Trophoblast cell (in vitro differentiated cells and primary cell): ENCODE measurements at regions not wholly inside any gene's neighbourhood (a gene's known extent, or its start where the extent isn't known, plus 50 kb on each side); places are given as distances from the start of the nearest gene placed in this dataset.

Source experiments
- DNase-seq, 2 donors: peaks; one replicate each; pipeline ENCODE4 v3.0.0-alpha.2; 2016
- H2AFZ ChIP-seq: 2 replicates; pipeline ENCODE4 v1.6.1; 2013; ENCODE audit warnings: low read length, moderate library complexity, mild to moderate bottlenecking; ENCODE audit not compliant: insufficient read depth, poor library complexity
- H2AK5ac ChIP-seq: 2 replicates; pipeline ENCODE4 v1.6.1; 2013; ENCODE audit warnings: mild to moderate bottlenecking, low read length
- H2BK120ac ChIP-seq: 2 replicates; pipeline ENCODE4 v1.6.1; 2013; ENCODE audit warnings: low read length, mild to moderate bottlenecking, moderate library complexity; ENCODE audit not compliant: insufficient read depth, poor library complexity
- H2BK12ac ChIP-seq: 2 replicates; pipeline ENCODE4 v1.6.1; 2013; ENCODE audit warnings: mild to moderate bottlenecking, low read length, moderate library complexity
- H2BK5ac ChIP-seq: 2 replicates; pipeline ENCODE4 v1.6.1; 2013; ENCODE audit warnings: low read length, low read depth, moderate library complexity, mild to moderate bottlenecking; ENCODE audit not compliant: poor library complexity
- H3K14ac ChIP-seq: 2 replicates; pipeline ENCODE4 v1.6.1; 2013; ENCODE audit warnings: mild to moderate bottlenecking, low read length
- H3K18ac ChIP-seq: 2 replicates; pipeline ENCODE4 v1.6.1; 2013; ENCODE audit warnings: mild to moderate bottlenecking, low read length
- H3K23ac ChIP-seq: 2 replicates; pipeline ENCODE4 v1.6.1; 2013; ENCODE audit warnings: low read length
- H3K27ac ChIP-seq: 2 replicates; pipeline ENCODE4 v1.5.1; 2013; ENCODE audit warnings: low read depth, mild to moderate bottlenecking, inconsistent platforms, low read length, moderate library complexity
- H3K27me3 ChIP-seq: 2 replicates; pipeline ENCODE4 v1.6.1; 2013; ENCODE audit warnings: inconsistent platforms, mild to moderate bottlenecking, low read length, moderate library complexity; ENCODE audit not compliant: insufficient read depth
- H3K36me3 ChIP-seq, 2 experiments: 1 replicate in 1 of 2; 2 replicates in 1 of 2; pipeline ENCODE4 v1.6.1; 2013; ENCODE audit warnings: low read length in 2 of 2, mild to moderate bottlenecking in 2 of 2, moderate library complexity in 1 of 2; ENCODE audit not compliant: insufficient read depth in 2 of 2, control insufficient read depth in 1 of 2
- H3K4ac ChIP-seq: 2 replicates; pipeline ENCODE4 v1.6.1; 2013; ENCODE audit warnings: low read depth, mild to moderate bottlenecking, low read length, moderate library complexity
- H3K4me1 ChIP-seq, 2 experiments: 1 replicate in 1 of 2; 2 replicates in 1 of 2; pipeline ENCODE4 v1.6.1; 2013; ENCODE audit warnings: low read length in 2 of 2, mild to moderate bottlenecking in 2 of 2, moderate library complexity in 1 of 2; ENCODE audit not compliant: insufficient read depth in 2 of 2, control insufficient read depth in 1 of 2
- H3K4me2 ChIP-seq: 2 replicates; pipeline ENCODE4 v1.6.1; 2013; ENCODE audit warnings: inconsistent platforms, mild to moderate bottlenecking, low read length, moderate library complexity
- H3K4me3 ChIP-seq: 2 replicates; pipeline ENCODE4 v1.5.1; 2013; ENCODE audit warnings: mild to moderate bottlenecking, low read depth, low read length, inconsistent platforms
- H3K79me1 ChIP-seq: one replicate; pipeline ENCODE4 v1.6.1; 2013; ENCODE audit warnings: low read length
- H3K79me2 ChIP-seq: 2 replicates; pipeline ENCODE4 v1.6.1; 2013; ENCODE audit warnings: low read length, mild to moderate bottlenecking; ENCODE audit not compliant: control insufficient read depth, insufficient read depth, poor library complexity
- H3K9ac ChIP-seq: 2 replicates; pipeline ENCODE4 v1.6.1; 2013; ENCODE audit warnings: mild to moderate bottlenecking, low read length
- H3K9me3 ChIP-seq: 2 replicates; pipeline ENCODE4 v1.6.1; 2013; ENCODE audit warnings: low read depth, mild to moderate bottlenecking, control low read depth, inconsistent platforms, low read length; ENCODE audit not compliant: insufficient read depth
- H4K12ac ChIP-seq: 2 replicates; pipeline ENCODE4 v1.6.1; 2013; ENCODE audit warnings: low read depth, mild to moderate bottlenecking, low read length, moderate library complexity
- H4K8ac ChIP-seq: 2 replicates; pipeline ENCODE4 v1.6.1; 2013; ENCODE audit warnings: low read depth, mild to moderate bottlenecking, low read length, moderate library complexity
- H4K91ac ChIP-seq: one replicate; pipeline ENCODE4 v1.6.1; 2013; ENCODE audit warnings: low read depth, mild to moderate bottlenecking, low read length, moderate library complexity
- WGBS: extraction: QIAGEN DNeasy Blood & Tissue Kit; methylation state at CpG from one replicate; pipeline ENCODE4 v1.1.7; 2013; ENCODE audit warnings: missing lambda C conversion rate; ENCODE audit not compliant: insufficient read length, insufficient coverage; ENCODE audit errors: extremely low coverage; 5-methylcytosine and 5-hydroxymethylcytosine counted together

GRCh38 chr1:191634801-191635508, 523.3 kb upstream of the RGS18 start:
- H2AK5ac ChIP-seq = no peak overlapping the region
- H3K79me1 ChIP-seq = no peaks in the 10 kb centered on the region
- H3K18ac ChIP-seq = no peak overlapping the region
- H3K27me3 ChIP-seq = no peaks in the 10 kb centered on the region
- no CpG with 5 or more reads among the region's 3 CpGs for WGBS
- H2AFZ ChIP-seq = no peak overlapping the region
- H3K36me3 ChIP-seq = no peaks in the 10 kb centered on the region
- H4K91ac ChIP-seq = no peak overlapping the region
- H2BK5ac ChIP-seq = no peak overlapping the region
- H2BK120ac ChIP-seq = no peak overlapping the region
- H3K27ac ChIP-seq = no peak overlapping the region
- H3K9me3 ChIP-seq = no peaks in the 10 kb centered on the region
- no peak overlapping the region for H3K4ac ChIP-seq
- no peaks in the 10 kb centered on the region for H3K79me2 ChIP-seq
- no peak overlapping the region for H3K4me3 ChIP-seq
- H3K14ac ChIP-seq = no peak overlapping the region
- H3K4me2 ChIP-seq = no peak overlapping the region
- DNase-seq = no peak
- H3K4me1 ChIP-seq = no peaks in the 10 kb centered on the region
- no peak overlapping the region for H4K8ac ChIP-seq
- no peak overlapping the region for H2BK12ac ChIP-seq
- H3K9ac ChIP-seq = no peak overlapping the region
- H4K12ac ChIP-seq = no peak overlapping the region
- no peak overlapping the region for H3K23ac ChIP-seq

- no peak overlapping the region for H3K4me2 ChIP-seq
- no peak overlapping the region for H3K4ac ChIP-seq
- no peak overlapping the region for H2BK5ac ChIP-seq
- H3K36me3 ChIP-seq = no peaks in the 10 kb centered on the region
- H3K18ac ChIP-seq = no peak overlapping the region
- no peaks in the 10 kb centered on the region for H3K27me3 ChIP-seq
- no peak overlapping the region for H2BK120ac ChIP-seq
- H4K91ac ChIP-seq = no peak overlapping the region
- H3K23ac ChIP-seq = no peak overlapping the region
- no peak overlapping the region for H3K9ac ChIP-seq
- H3K27ac ChIP-seq = no peak overlapping the region
- no peaks in the 10 kb centered on the region for H3K79me2 ChIP-seq
- H3K14ac ChIP-seq = no peak overlapping the region
- no peak overlapping the region for H2BK12ac ChIP-seq
- H3K4me3 ChIP-seq = no peak overlapping the region
- no peak overlapping the region for H2AK5ac ChIP-seq
- H4K12ac ChIP-seq = no peak overlapping the region
- DNase-seq = no peak
- H3K79me1 ChIP-seq = no peaks in the 10 kb centered on the region
- H3K4me1 ChIP-seq = no peaks in the 10 kb centered on the region
- no peak overlapping the region for H4K8ac ChIP-seq
- no peaks in the 10 kb centered on the region for H3K9me3 ChIP-seq
- no peak overlapping the region for H2AFZ ChIP-seq
These were observed 521.9 kb upstream of the RGS18 start for GRCh38 chr1:191636345-191636744.

- Histone ChIP-seq H2AFZ (no peak overlapping the region), H3K79me1 (no peaks in the 10 kb centered on the region), H2BK120ac (no peak overlapping the region), H2BK12ac (no peak overlapping the region), H2BK5ac (no peak overlapping the region), H4K91ac (no peak overlapping the region), H3K27me3 (no peaks in the 10 kb centered on the region), H4K8ac (no peak overlapping the region), H3K4me3 (no peak overlapping the region), H3K36me3 (no peaks in the 10 kb centered on the region), H3K27ac (no peak overlapping the region), H3K4me1 (no peaks in the 10 kb centered on the region), H2AK5ac (no peak overlapping the region), H3K23ac (no peak overlapping the region), H3K79me2 (no peaks in the 10 kb centered on the region), H3K9ac (no peak overlapping the region), H4K12ac (no peak overlapping the region), H3K4ac (no peak overlapping the region), H3K18ac (no peak overlapping the region), H3K14ac (no peak overlapping the region), H3K9me3 (no peaks in the 10 kb centered on the region), H3K4me2 (no peak overlapping the region)
- no CpG with 5 or more reads among the region's 9 CpGs for WGBS
- DNase-seq = no peak
These were observed 516.6 kb upstream of the RGS18 start for GRCh38 chr1:191641420-191642260.

- H3K14ac ChIP-seq = no peak overlapping the region
- H3K27ac ChIP-seq = no peak overlapping the region
- H4K91ac ChIP-seq = no peak overlapping the region
- no peak overlapping the region for H2BK12ac ChIP-seq
- no peaks in the 10 kb centered on the region for H3K9me3 ChIP-seq
- no peak for DNase-seq
- no peak overlapping the region for H2AFZ ChIP-seq
- no CpG with 5 or more reads among the region's 1 CpG for WGBS
- H4K12ac ChIP-seq = no peak overlapping the region
- H2AK5ac ChIP-seq = no peak overlapping the region
- H3K4me1 ChIP-seq = no peaks in the 10 kb centered on the region
- no peak overlapping the region for H2BK120ac ChIP-seq
- H3K23ac ChIP-seq = no peak overlapping the region
- no peaks in the 10 kb centered on the region for H3K79me2 ChIP-seq
- H2BK5ac ChIP-seq = no peak overlapping the region
- no peak overlapping the region for H3K4me2 ChIP-seq
- no peak overlapping the region for H3K4ac ChIP-seq
- H3K36me3 ChIP-seq = no peaks in the 10 kb centered on the region
- H4K8ac ChIP-seq = no peak overlapping the region
- H3K4me3 ChIP-seq = no peak overlapping the region
- H3K9ac ChIP-seq = no peak overlapping the region
- H3K79me1 ChIP-seq = no peaks in the 10 kb centered on the region
- H3K27me3 ChIP-seq = no peaks in the 10 kb centered on the region
- no peak overlapping the region for H3K18ac ChIP-seq
These were observed 515.2 kb upstream of the RGS18 start for GRCh38 chr1:191643060-191643459.
